ENCODE measurements at regions not wholly inside any gene's neighbourhood (a gene's known extent, or its start where the extent isn't known, plus 50 kb on each side); places are given as distances from the start of the nearest gene placed in this dataset.

- no peak overlapping the region for H3K4me2 ChIP-seq (ENCODE audit: insufficient read depth, low read length)
- intact Hi-C loops (cut with micrococcal nuclease) (no loop called here), dilution Hi-C loops (cut with MboI; ENCODE audit: extremely low pct_ligation_motif_present, low sequenced_read_pairs) (no loop called here)
- TF ChIP-seq POLR2A (IDR thresholded peaks at IDR 0.05; ENCODE audit: low read depth, low read length) = no peak
- no peak for TF ChIP-seq POLR2AphosphoS5 (IDR thresholded peaks at IDR 0.05; ENCODE audit: insufficient read depth, low read depth, low read length)
- TF ChIP-seq EZH2 (IDR thresholded peaks at IDR 0.05; ENCODE audit: borderline replicate concordance, low read depth, low read length, severe bottlenecking) = no peak
- no peak for TF ChIP-seq FOS (IDR thresholded peaks at IDR 0.05; ENCODE audit: borderline replicate concordance, insufficient read depth, low read length)
- TF ChIP-seq GATA2 (IDR thresholded peaks at IDR 0.05; ENCODE audit: insufficient read depth, insufficient read length, low read depth, low read length) = no peak
- no peak for TF ChIP-seq JUN (IDR thresholded peaks at IDR 0.05; ENCODE audit: borderline replicate concordance, insufficient read depth, insufficient read length, low read depth)
- peaks cover 3% of the 10 kb centered on the region for H3K9me3 ChIP-seq (replicated peaks; ENCODE audit: control insufficient read depth, insufficient read depth, low read length)
- H3K9ac ChIP-seq (replicated peaks; ENCODE audit: extremely low read depth, insufficient read depth, low read length) = no peak overlapping the region
- no peaks in the 10 kb centered on the region for H3K9me1 ChIP-seq (replicated peaks; ENCODE audit: control insufficient read depth, extremely low read depth, insufficient read depth, low read length)
- no peak overlapping the region for H2AFZ ChIP-seq (ENCODE audit: low read depth, low read length)
- H3K36me3 ChIP-seq (ENCODE audit: control insufficient read depth in 2 of 2, extremely low read depth in 1 of 2, insufficient read depth in 2 of 2, low read length in 2 of 2) = no peaks in the 10 kb centered on the region
- H3K4me1 ChIP-seq (ENCODE audit: control insufficient read depth, extremely low read depth, insufficient read depth, low read length) = no peaks in the 10 kb centered on the region
- DNase-seq (ENCODE audit: low read depth, low spot score) = no peak
- H3K27ac ChIP-seq (ENCODE audit: insufficient read depth, low read depth, low read length) = no peak overlapping the region
- no TSS peak for BruUV-seq (replicated peaks)
- no peak for FAIRE-seq
- H3K4me3 ChIP-seq (replicated peaks in 1 of 3; ENCODE audit: insufficient read depth in 1 of 3, low read depth in 1 of 3, low read length in 3 of 3) = no peak overlapping the region
- H4K20me1 ChIP-seq (replicated peaks; ENCODE audit: control insufficient read depth, extremely low read depth, insufficient read depth, low read length) = no peaks in the 10 kb centered on the region
- POLR2A ChIA-PET = no interaction called here
- no peaks in the 10 kb centered on the region for H3K27me3 ChIP-seq (ENCODE audit: control insufficient read depth in 2 of 2, insufficient read depth in 2 of 2, low read length in 2 of 2)
- no peaks in the 10 kb centered on the region for H3K79me2 ChIP-seq (ENCODE audit: control insufficient read depth, insufficient read depth, low read length)
- CTCF ChIA-PET = no interaction called here
Observed at GRCh38 chr10:105586451-105587098, 945.5 kb downstream of the SORCS3 start.

GRCh38 chr10:105585753-105586152 is 944.7 kb downstream of the SORCS3 start:
- Histone ChIP-seq H3K27ac (ENCODE audit: insufficient read depth, low read depth, low read length) (no peak overlapping the region), H3K9ac (replicated peaks; ENCODE audit: extremely low read depth, insufficient read depth, low read length) (no peak overlapping the region), H4K20me1 (replicated peaks; ENCODE audit: control insufficient read depth, extremely low read depth, insufficient read depth, low read length) (no peaks in the 10 kb centered on the region), H3K9me1 (replicated peaks; ENCODE audit: control insufficient read depth, extremely low read depth, insufficient read depth, low read length) (no peaks in the 10 kb centered on the region), H3K4me1 (ENCODE audit: control insufficient read depth, extremely low read depth, insufficient read depth, low read length) (no peaks in the 10 kb centered on the region), H3K27me3 (ENCODE audit: control insufficient read depth in 2 of 2, insufficient read depth in 2 of 2, low read length in 2 of 2) (no peaks in the 10 kb centered on the region), H3K79me2 (ENCODE audit: control insufficient read depth, insufficient read depth, low read length) (no peaks in the 10 kb centered on the region), H3K4me3 (replicated peaks in 1 of 3; ENCODE audit: insufficient read depth in 1 of 3, low read depth in 1 of 3, low read length in 3 of 3) (no peak overlapping the region), H3K9me3 (replicated peaks; ENCODE audit: control insufficient read depth, insufficient read depth, low read length) (peaks cover 4% of the 10 kb centered on the region), H3K4me2 (ENCODE audit: insufficient read depth, low read length) (no peak overlapping the region), H2AFZ (ENCODE audit: low read depth, low read length) (no peak overlapping the region), H3K36me3 (ENCODE audit: control insufficient read depth in 2 of 2, extremely low read depth in 1 of 2, insufficient read depth in 2 of 2, low read length in 2 of 2) (no peaks in the 10 kb centered on the region)
- dilution Hi-C loops (cut with MboI; ENCODE audit: extremely low pct_ligation_motif_present, low sequenced_read_pairs) (no loop called here), intact Hi-C loops (cut with micrococcal nuclease) (no loop called here)
- FAIRE-seq (no peak), DNase-seq (ENCODE audit: low read depth, low spot score) (no peak)
- POLR2A ChIA-PET = no interaction called here
- TF ChIP-seq MYC (IDR thresholded peaks at IDR 0.05; ENCODE audit: low read depth, low read length) (no peak), CTCF (IDR thresholded peaks at IDR 0.05; ENCODE audit: extremely low read depth in 1 of 2, insufficient read depth in 1 of 2, low read depth in 1 of 2, low read length in 2 of 2) (no peak), MAX (IDR thresholded peaks at IDR 0.05; ENCODE audit: insufficient read depth, insufficient read length) (no peak), GATA2 (IDR thresholded peaks at IDR 0.05; ENCODE audit: insufficient read depth, insufficient read length, low read depth, low read length) (no peak), POLR2AphosphoS5 (IDR thresholded peaks at IDR 0.05; ENCODE audit: insufficient read depth, low read depth, low read length) (no peak), JUN (IDR thresholded peaks at IDR 0.05; ENCODE audit: borderline replicate concordance, insufficient read depth, insufficient read length, low read depth) (no peak), FOS (IDR thresholded peaks at IDR 0.05; ENCODE audit: borderline replicate concordance, insufficient read depth, low read length) (no peak), EZH2 (IDR thresholded peaks at IDR 0.05; ENCODE audit: borderline replicate concordance, low read depth, low read length, severe bottlenecking) (no peak), POLR2A (IDR thresholded peaks at IDR 0.05; ENCODE audit: low read depth, low read length) (no peak)
- no TSS peak for BruUV-seq (replicated peaks)
- CTCF ChIA-PET = no interaction called here

Data from endothelial cell of umbilical vein (primary cell).